ENCODE measurements at regions not wholly inside any gene's neighbourhood (a gene's known extent, or its start where the extent isn't known, plus 50 kb on each side); places are given as distances from the start of the nearest gene placed in this dataset.

DNA sequence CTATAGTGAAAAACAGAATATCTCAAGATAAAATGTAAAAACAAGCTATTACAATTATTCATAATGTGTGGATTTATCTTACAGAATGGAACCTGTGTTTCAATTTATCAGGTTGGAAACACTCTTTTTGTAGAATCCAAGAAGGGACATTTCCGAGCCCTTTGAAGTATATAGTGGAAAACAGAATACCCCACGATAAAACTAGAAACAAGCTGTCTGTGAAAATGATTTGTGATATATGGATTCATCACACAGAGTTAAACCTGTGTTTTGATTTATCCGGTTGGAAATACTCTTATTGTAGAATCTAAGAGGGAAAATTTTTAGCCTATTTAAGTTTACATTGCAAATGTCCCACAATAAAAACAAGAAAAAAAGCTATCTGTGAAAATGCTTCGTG lies 388.2 kb downstream of the PRDM9 start:
- no peak for TF ChIP-seq EZH2phosphoT487 (IDR thresholded peaks at IDR 0.05; ENCODE audit: borderline replicate concordance, low read length)
- TF ChIP-seq CTCF (IDR thresholded peaks at IDR 0.05; ENCODE audit: low read depth, low read length, poor library complexity, severe bottlenecking) = no peak
